ENCODE measurements at regions not wholly inside any gene's neighbourhood (a gene's known extent, or its start where the extent isn't known, plus 50 kb on each side); places are given as distances from the start of the nearest gene placed in this dataset.

DNA sequence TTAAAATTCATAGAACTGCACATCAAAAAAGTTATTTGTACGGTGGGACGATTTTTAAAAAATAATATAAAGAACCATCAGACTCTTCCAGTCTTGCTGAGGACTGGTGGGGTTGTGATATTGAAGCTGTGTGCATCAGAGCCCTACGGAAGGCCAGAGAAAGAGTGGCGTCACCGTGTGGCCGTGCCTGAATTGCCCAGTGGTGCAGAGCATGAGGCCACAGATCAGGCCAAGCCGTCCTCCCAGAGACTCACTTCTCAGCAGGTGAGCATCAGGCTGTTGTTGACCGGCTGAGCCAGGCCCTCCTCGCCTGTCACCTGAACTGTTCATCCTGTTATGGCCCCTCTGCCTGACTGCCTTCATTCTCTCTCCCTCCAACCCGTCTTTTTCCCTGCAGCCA lies 1013.9 kb downstream of the TBC1D22A start:
- no peaks in the 10 kb centered on the region for H3K9me3 ChIP-seq
- no peak overlapping the region for H3K4me3 ChIP-seq
- DNase-seq (no peak), ATAC-seq (no peak)
- intact Hi-C loops (cut with DNase I): no loop called here
- H3K36me3 ChIP-seq (ENCODE audit: insufficient read depth in 1 of 2, low read depth in 1 of 2): no peaks in the 10 kb centered on the region
- H3K27me3 ChIP-seq (ENCODE audit: insufficient read depth in 3 of 3, low read length in 2 of 3): no peaks in the 10 kb centered on the region
- H3K27ac ChIP-seq: no peak overlapping the region
- TF ChIP-seq, protein P1, sequence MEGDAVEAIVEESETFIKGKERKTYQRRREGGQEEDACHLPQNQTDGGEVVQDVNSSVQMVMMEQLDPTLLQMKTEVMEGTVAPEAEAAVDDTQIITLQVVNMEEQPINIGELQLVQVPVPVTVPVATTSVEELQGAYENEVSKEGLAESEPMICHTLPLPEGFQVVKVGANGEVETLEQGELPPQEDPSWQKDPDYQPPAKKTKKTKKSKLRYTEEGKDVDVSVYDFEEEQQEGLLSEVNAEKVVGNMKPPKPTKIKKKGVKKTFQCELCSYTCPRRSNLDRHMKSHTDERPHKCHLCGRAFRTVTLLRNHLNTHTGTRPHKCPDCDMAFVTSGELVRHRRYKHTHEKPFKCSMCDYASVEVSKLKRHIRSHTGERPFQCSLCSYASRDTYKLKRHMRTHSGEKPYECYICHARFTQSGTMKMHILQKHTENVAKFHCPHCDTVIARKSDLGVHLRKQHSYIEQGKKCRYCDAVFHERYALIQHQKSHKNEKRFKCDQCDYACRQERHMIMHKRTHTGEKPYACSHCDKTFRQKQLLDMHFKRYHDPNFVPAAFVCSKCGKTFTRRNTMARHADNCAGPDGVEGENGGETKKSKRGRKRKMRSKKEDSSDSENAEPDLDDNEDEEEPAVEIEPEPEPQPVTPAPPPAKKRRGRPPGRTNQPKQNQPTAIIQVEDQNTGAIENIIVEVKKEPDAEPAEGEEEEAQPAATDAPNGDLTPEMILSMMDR (IDR thresholded peaks at IDR 0.05): no peak
- WGBS, 3 donors: 58 to 62% (median 59%) methylated on average over 10 of the region's 10 CpGs
- H3K4me1 ChIP-seq: no peaks in the 10 kb centered on the region

DNA sequence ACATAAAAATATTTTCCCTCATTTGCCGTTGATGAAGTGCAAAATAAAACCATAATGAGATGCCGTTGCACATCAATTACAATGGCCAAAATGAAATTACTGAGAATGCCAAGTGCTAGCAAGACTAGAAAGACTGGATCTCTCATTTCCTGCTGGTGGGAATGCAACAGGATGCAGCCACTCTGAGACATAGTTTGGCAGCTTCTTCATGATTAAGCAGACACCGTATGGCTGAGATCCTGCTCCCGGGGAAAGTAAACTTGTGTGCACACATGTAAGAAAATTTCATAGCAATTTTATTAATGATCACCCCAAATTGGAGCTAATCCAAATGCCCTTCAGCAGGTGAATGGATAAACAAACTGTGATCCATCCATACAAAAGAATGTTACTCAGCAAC lies 1013.2 kb downstream of the TBC1D22A start:
- Histone ChIP-seq H3K4me1 (no peaks in the 10 kb centered on the region), H3K27ac (no peak overlapping the region), H3K36me3 (ENCODE audit: insufficient read depth in 1 of 2, low read depth in 1 of 2) (no peaks in the 10 kb centered on the region), H3K4me3 (no peak overlapping the region), H3K27me3 (ENCODE audit: insufficient read depth in 3 of 3, low read length in 2 of 3) (no peaks in the 10 kb centered on the region), H3K9me3 (no peaks in the 10 kb centered on the region)
- no peak for ATAC-seq
- 13 to 28% (median 16%) methylated on average over 4 of the region's 4 CpGs for WGBS, 3 donors
- DNase-seq: no peak
- TF ChIP-seq, protein P1 (IDR thresholded peaks at IDR 0.05): no peak
- intact Hi-C loops (cut with DNase I): no loop called here

DNA sequence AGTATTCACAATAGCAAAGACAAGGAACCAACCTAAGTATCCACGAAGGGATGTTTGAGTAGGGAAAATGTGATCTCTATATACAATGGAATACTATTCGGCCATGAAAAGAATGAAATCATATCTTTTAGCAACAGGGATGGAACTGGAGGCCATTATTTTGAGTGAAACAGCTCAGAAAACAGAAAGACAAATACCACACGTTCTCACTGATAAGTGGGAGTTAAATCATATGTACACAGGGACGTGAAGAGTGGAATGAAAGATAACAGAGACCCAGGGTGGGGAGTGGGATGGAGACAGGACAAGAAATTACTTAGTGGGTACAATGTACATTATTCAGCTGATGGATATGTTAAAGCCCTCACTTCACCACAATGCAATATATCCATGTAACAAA lies 1012.7 kb downstream of the TBC1D22A start:
- H3K9me3 ChIP-seq: no peaks in the 10 kb centered on the region
- TF ChIP-seq, protein P1 (IDR thresholded peaks at IDR 0.05): no peak
- DNase-seq: no peak
- no peaks in the 10 kb centered on the region for H3K27me3 ChIP-seq (ENCODE audit: insufficient read depth in 3 of 3, low read length in 2 of 3)
- H3K27ac ChIP-seq: no peak overlapping the region
- intact Hi-C loops (cut with DNase I): no loop called here
- no peaks in the 10 kb centered on the region for H3K36me3 ChIP-seq (ENCODE audit: insufficient read depth in 1 of 2, low read depth in 1 of 2)
- ATAC-seq: no peak
- no peak overlapping the region for H3K4me3 ChIP-seq
- H3K4me1 ChIP-seq: no peaks in the 10 kb centered on the region
- 81 to 90% (median 83%) methylated on average over 4 of the region's 4 CpGs for WGBS, 3 donors

DNA sequence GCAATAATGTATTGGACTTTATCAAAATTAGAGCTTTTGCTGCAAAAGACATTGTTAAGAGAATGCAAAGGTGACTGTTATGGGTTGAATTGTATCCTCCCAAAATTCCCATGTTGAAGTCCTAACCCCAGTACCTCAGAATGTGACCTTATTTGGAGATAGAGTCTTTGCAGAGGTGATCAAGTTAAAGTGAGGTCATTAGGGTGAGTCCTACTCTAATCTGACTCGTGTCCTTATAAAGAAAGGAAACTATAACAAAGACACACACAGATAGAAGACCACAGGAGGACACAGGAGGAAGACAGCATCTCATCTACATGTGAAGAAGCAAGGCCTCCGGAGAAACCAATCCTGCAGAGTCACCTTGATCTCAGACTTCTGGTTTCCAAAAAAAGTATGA lies 1011.2 kb downstream of the TBC1D22A start:
- TF ChIP-seq, protein P1 (IDR thresholded peaks at IDR 0.05): no peak
- Histone ChIP-seq H3K36me3 (ENCODE audit: insufficient read depth in 1 of 2, low read depth in 1 of 2) (no peaks in the 10 kb centered on the region), H3K27ac (no peak overlapping the region), H3K27me3 (ENCODE audit: insufficient read depth in 3 of 3, low read length in 2 of 3) (no peaks in the 10 kb centered on the region), H3K9me3 (no peaks in the 10 kb centered on the region), H3K4me1 (no peaks in the 10 kb centered on the region), H3K4me3 (no peak overlapping the region)
- intact Hi-C loops (cut with DNase I): no loop called here
- ATAC-seq: no peak
- WGBS, 3 donors: 70 to 82% (median 80%) methylated on average over 2 of the region's 2 CpGs
- DNase-seq: no peak

DNA sequence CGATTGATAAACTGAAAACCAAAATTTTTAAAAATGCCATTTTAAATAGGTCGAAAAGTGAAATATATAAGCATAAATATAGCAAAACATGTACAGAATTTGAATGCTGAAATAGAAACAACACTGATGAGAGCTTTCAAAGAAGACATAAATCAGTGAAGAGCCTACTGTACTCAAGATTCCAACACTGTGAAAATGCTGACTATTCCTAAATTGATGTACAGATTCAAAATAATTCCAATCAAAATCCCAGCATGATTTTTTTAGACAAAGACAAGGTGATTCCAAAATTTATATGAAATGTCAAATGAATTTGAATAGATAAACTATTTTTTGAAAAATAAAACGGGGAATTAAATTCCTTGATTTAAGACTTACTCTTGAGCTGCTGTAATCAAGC lies 1010.4 kb downstream of the TBC1D22A start:
- WGBS, 3 donors: 85 to 87% (median 86%) methylated on average over 3 of the region's 3 CpGs
- intact Hi-C loops (cut with DNase I): no loop called here

More for the DNA sequence above, 1010.4 kb downstream of the TBC1D22A start:
- no peak for ATAC-seq
- H3K4me1 ChIP-seq: no peaks in the 10 kb centered on the region
- H3K27ac ChIP-seq: no peak overlapping the region
- H3K36me3 ChIP-seq (ENCODE audit: insufficient read depth in 1 of 2, low read depth in 1 of 2): no peaks in the 10 kb centered on the region
- H3K9me3 ChIP-seq: no peaks in the 10 kb centered on the region
- no peak overlapping the region for H3K4me3 ChIP-seq
- DNase-seq: no peak
- TF ChIP-seq, protein P1 (IDR thresholded peaks at IDR 0.05): no peak
- no peaks in the 10 kb centered on the region for H3K27me3 ChIP-seq (ENCODE audit: insufficient read depth in 3 of 3, low read length in 2 of 3)

Measured in psoas muscle (tissue), 7 donors.